ENCODE measurements at regions not wholly inside any gene's neighbourhood (a gene's known extent, or its start where the extent isn't known, plus 50 kb on each side); places are given as distances from the start of the nearest gene placed in this dataset.

- no peaks in the 10 kb centered on the region for H3K9me3 ChIP-seq (ENCODE audit: low read depth, low read length)
- no peaks in the 10 kb centered on the region for H3K4me1 ChIP-seq (ENCODE audit: insufficient read depth, low read length)
- no peak overlapping the region for H3K4me3 ChIP-seq (ENCODE audit: low read length)
- H3K27me3 ChIP-seq (ENCODE audit: insufficient read depth, low read length) = no peaks in the 10 kb centered on the region
These were observed 262.7 kb upstream of the GADL1 start for GRCh38 chr3:31157047-31157694.

DNA sequence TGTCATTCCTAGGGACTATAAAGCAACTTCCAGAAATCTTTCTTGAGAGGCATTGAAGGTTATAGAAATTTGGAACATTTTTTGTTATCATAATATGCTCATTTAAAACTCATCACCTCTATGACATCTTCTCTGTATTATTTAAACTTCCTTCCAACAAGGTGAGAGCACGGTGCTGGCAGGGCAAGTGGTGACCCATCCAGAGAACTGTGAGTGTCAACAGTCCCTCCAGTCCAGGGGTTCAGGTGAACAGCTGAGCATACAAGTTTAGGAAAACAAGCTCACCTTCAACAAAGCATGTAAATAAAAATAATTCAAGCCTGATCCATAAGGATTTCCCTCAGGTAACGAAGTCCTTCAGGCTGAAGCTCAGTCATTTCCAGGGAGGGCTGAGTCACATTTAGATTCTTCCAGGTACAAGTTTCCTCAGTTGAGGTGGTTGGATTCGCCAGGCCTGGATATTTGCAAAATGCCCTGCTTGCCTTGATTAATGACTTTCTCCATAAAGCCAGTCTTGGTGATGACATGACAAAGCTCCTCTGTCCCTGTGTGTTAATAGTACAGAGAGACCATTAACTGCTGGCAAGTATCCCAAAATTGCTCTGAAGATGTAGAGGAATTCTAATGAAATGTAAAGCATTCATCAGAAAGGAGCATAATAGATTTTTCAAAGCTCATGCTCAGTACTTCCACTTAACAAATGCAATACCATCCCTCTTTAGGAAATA lies 263.6 kb upstream of the GADL1 start:
- Histone ChIP-seq H3K9me3 (ENCODE audit: low read depth, low read length) (no peaks in the 10 kb centered on the region), H3K4me3 (ENCODE audit: low read length) (no peak overlapping the region), H3K27me3 (ENCODE audit: insufficient read depth, low read length) (no peaks in the 10 kb centered on the region), H3K4me1 (ENCODE audit: insufficient read depth, low read length) (no peaks in the 10 kb centered on the region)

DNA sequence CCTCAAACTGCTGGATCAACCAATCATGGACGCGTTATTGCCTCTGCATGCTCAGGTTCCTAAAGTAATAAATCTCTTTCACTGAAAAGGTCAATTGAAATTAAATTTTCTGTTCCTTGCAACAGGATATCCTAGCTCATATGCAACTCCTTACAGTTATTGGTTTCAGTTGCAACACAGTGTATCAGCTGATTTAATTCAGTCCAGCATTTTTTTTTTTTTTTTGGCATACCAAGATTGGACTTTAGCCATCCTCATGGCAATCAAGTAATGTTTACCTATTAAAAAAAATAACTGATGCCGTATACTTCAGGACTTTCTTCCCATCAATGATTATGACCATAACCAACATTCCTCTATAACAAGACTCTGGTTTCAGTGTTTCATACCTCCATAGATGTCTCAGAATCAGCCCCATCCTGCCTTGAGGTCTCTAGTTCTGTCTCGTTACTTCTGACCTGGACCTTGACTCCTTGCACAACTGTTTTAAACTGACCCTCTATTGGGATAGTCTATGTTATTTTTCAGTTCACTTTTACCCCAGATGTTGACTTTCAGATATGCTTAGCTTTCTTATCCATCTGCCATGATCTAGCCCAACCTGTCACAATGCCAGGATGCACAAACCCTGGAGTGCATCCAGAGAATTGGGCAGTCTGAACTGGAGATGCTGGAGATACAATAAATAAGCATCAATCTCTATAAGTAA lies 265.0 kb upstream of the GADL1 start:
- Histone ChIP-seq H3K4me1 (ENCODE audit: insufficient read depth, low read length) (no peaks in the 10 kb centered on the region), H3K27me3 (ENCODE audit: insufficient read depth, low read length) (no peaks in the 10 kb centered on the region), H3K4me3 (ENCODE audit: low read length) (no peak overlapping the region), H3K9me3 (ENCODE audit: low read depth, low read length) (no peaks in the 10 kb centered on the region)

DNA sequence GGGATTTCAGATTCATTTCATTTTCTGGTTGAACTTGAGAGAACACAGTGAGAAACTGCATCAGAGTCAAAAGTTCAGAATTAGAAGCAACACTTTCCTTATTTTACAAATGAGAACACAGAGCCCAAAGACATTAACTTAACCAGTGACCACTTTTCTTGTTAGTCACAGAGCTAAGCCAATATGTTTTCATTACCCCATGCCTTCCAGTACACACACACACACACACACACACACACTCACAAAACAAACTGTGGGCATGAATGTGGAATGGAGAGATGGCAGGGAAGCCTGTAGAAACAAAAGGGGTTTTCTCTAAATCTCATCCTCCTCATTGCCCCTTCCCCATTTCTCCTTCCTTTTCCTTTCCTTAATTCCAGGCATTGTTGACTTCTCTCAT lies 267.4 kb upstream of the GADL1 start:
- Histone ChIP-seq H3K27me3 (ENCODE audit: insufficient read depth, low read length) (no peaks in the 10 kb centered on the region), H3K9me3 (ENCODE audit: low read depth, low read length) (no peaks in the 10 kb centered on the region), H3K4me1 (ENCODE audit: insufficient read depth, low read length) (no peaks in the 10 kb centered on the region), H3K4me3 (ENCODE audit: low read length) (no peak overlapping the region)

DNA sequence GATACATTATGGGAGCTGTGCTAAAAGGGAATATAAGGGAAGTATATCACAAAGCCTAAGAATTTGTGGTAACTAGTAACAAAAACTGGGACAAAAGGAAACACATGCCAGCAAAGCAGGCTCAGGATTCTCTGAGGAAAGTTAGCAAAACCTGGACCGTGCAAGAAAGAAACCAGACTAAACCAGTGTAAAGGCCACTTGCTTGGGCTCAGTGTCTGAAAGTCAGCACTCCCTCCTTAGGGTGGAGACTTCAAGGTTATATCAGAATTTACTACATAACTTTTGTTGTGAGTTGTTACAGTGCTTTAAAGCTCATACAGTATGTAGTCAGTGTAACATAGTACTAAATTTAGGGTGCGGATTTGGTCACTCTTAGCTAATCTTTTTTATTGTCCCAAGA lies 269.9 kb upstream of the GADL1 start:
- Histone ChIP-seq H3K4me1 (ENCODE audit: insufficient read depth, low read length) (no peaks in the 10 kb centered on the region), H3K27me3 (ENCODE audit: insufficient read depth, low read length) (no peaks in the 10 kb centered on the region), H3K4me3 (ENCODE audit: low read length) (no peak overlapping the region), H3K9me3 (ENCODE audit: low read depth, low read length) (no peaks in the 10 kb centered on the region)

- Histone ChIP-seq H3K4me3 (ENCODE audit: low read length) (no peak overlapping the region), H3K9me3 (ENCODE audit: low read depth, low read length) (no peaks in the 10 kb centered on the region), H3K27me3 (ENCODE audit: insufficient read depth, low read length) (no peaks in the 10 kb centered on the region), H3K4me1 (ENCODE audit: insufficient read depth, low read length) (no peaks in the 10 kb centered on the region)
These were observed 271.0 kb upstream of the GADL1 start for GRCh38 chr3:31165399-31165860.

GRCh38 chr3:31166249-31166885 lies 271.9 kb upstream of the GADL1 start:
- Histone ChIP-seq H3K27me3 (ENCODE audit: insufficient read depth, low read length) (no peaks in the 10 kb centered on the region), H3K4me1 (ENCODE audit: insufficient read depth, low read length) (no peaks in the 10 kb centered on the region), H3K4me3 (ENCODE audit: low read length) (no peak overlapping the region), H3K9me3 (ENCODE audit: low read depth, low read length) (no peaks in the 10 kb centered on the region)

GRCh38 chr3:31167666-31168065 lies 273.2 kb upstream of the GADL1 start:
- H3K4me3 ChIP-seq (ENCODE audit: low read length) = no peak overlapping the region
- H3K27me3 ChIP-seq (ENCODE audit: insufficient read depth, low read length) = no peaks in the 10 kb centered on the region
- H3K4me1 ChIP-seq (ENCODE audit: insufficient read depth, low read length) = no peaks in the 10 kb centered on the region
- H3K9me3 ChIP-seq (ENCODE audit: low read depth, low read length) = no peaks in the 10 kb centered on the region

GRCh38 chr3:31170932-31171670 lies 276.6 kb upstream of the GADL1 start:
- no peak overlapping the region for H3K4me3 ChIP-seq (ENCODE audit: low read length)
- no peaks in the 10 kb centered on the region for H3K9me3 ChIP-seq (ENCODE audit: low read depth, low read length)
- no peaks in the 10 kb centered on the region for H3K27me3 ChIP-seq (ENCODE audit: insufficient read depth, low read length)
- no peaks in the 10 kb centered on the region for H3K4me1 ChIP-seq (ENCODE audit: insufficient read depth, low read length)

- H3K27me3 ChIP-seq (ENCODE audit: insufficient read depth, low read length) = no peaks in the 10 kb centered on the region
- H3K4me1 ChIP-seq (ENCODE audit: insufficient read depth, low read length) = no peaks in the 10 kb centered on the region
- no peaks in the 10 kb centered on the region for H3K9me3 ChIP-seq (ENCODE audit: low read depth, low read length)
- no peak overlapping the region for H3K4me3 ChIP-seq (ENCODE audit: low read length)
These were observed 277.9 kb upstream of the GADL1 start for GRCh38 chr3:31172336-31172735.

- Histone ChIP-seq H3K9me3 (ENCODE audit: low read depth, low read length) (no peaks in the 10 kb centered on the region), H3K27me3 (ENCODE audit: insufficient read depth, low read length) (no peaks in the 10 kb centered on the region), H3K4me1 (ENCODE audit: insufficient read depth, low read length) (no peaks in the 10 kb centered on the region), H3K4me3 (ENCODE audit: low read length) (no peak overlapping the region)
These were observed 278.8 kb upstream of the GADL1 start for GRCh38 chr3:31173118-31173718.

GRCh38 chr3:31174079-31174478 lies 279.6 kb upstream of the GADL1 start:
- Histone ChIP-seq H3K27me3 (ENCODE audit: insufficient read depth, low read length) (no peaks in the 10 kb centered on the region), H3K4me3 (ENCODE audit: low read length) (no peak overlapping the region), H3K4me1 (ENCODE audit: insufficient read depth, low read length) (no peaks in the 10 kb centered on the region), H3K9me3 (ENCODE audit: low read depth, low read length) (no peaks in the 10 kb centered on the region)

DNA sequence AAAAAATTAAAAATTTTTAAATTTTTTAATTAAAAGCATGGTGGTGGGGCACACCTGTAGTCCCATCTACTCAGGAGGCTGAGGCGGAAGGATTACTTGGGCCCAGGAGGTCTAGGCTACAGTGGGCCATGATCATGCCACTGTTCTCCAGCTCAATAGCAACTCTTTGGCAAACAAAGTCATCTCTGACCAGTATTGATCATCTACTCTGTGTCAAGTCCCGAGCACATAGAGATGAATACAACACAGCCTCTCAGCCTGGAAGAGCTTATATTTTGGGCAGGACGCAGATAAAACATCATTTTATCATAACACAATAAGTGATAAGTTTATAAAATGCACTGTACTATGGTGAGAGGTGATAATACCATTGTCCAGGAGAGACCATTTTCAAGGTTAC lies 281.6 kb upstream of the GADL1 start:
- Histone ChIP-seq H3K4me3 (ENCODE audit: low read length) (no peak overlapping the region), H3K27me3 (ENCODE audit: insufficient read depth, low read length) (no peaks in the 10 kb centered on the region), H3K9me3 (ENCODE audit: low read depth, low read length) (no peaks in the 10 kb centered on the region), H3K4me1 (ENCODE audit: insufficient read depth, low read length) (no peaks in the 10 kb centered on the region)

DNA sequence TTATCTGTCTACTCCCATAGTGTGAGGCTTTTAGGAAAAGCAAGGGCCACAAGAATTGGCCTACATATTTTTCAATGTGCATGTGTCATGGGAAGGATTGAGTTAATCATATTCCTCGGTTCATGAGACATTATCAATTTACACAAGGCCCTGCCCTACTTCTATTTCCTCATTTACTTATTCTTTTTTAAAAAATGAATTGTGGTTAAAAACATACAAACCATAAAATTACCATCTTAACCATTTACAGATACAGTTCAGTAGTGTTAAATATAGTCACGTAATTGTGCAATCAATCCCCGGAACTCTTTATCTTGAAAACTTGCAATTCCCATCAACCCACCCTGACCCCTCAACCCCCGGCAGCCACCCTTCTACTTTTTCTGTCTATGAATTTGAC lies 284.0 kb upstream of the GADL1 start:
- H3K27me3 ChIP-seq (ENCODE audit: insufficient read depth, low read length) = no peaks in the 10 kb centered on the region
- H3K4me1 ChIP-seq (ENCODE audit: insufficient read depth, low read length) = no peaks in the 10 kb centered on the region
- no peaks in the 10 kb centered on the region for H3K9me3 ChIP-seq (ENCODE audit: low read depth, low read length)
- H3K4me3 ChIP-seq (ENCODE audit: low read length) = no peak overlapping the region
